DND-41 (cell line): ENCODE measurements at regions not wholly inside any gene's neighbourhood (a gene's known extent, or its start where the extent isn't known, plus 50 kb on each side); places are given as distances from the start of the nearest gene placed in this dataset.

ENCODE experiments used
- ATAC-seq: fragments of 200-7000 bp; cut with Tn5 transposase; 3 replicates; pipeline ENCODE4 v1.9.1; 2021; ENCODE audit warnings: low read depth; ENCODE audit not compliant: insufficient read depth
- DNase-seq: peaks from one replicate; pipeline ENCODE4 v3.0.0-alpha.2; 2020
- H2AFZ ChIP-seq: 2 replicates; pipeline ENCODE4 v1.6.0; 2012; ENCODE audit warnings: low read depth, low read length
- H3K27ac ChIP-seq: 2 replicates; pipeline ENCODE4 v1.5.1; 2012; ENCODE audit warnings: low read length, inconsistent platforms
- H3K27me3 ChIP-seq: fragments of 200-600 bp; sonication (generic); 2 replicates; pipeline ENCODE4 v1.6.0; 2012; ENCODE audit warnings: low read length, mild to moderate bottlenecking, inconsistent platforms; ENCODE audit not compliant: insufficient read depth, poor library complexity
- H3K36me3 ChIP-seq: 2 replicates; pipeline ENCODE4 v1.5.1; 2012; ENCODE audit warnings: low read length, inconsistent platforms; ENCODE audit not compliant: insufficient read depth
- H3K4me1 ChIP-seq: 2 replicates; pipeline ENCODE4 v1.5.1; 2012; ENCODE audit warnings: mild to moderate bottlenecking, low read length; ENCODE audit not compliant: insufficient read depth
- H3K4me2 ChIP-seq: 2 replicates; pipeline ENCODE4 v1.6.0; 2012; ENCODE audit warnings: mild to moderate bottlenecking, moderate library complexity, low read length, inconsistent platforms; ENCODE audit not compliant: insufficient read depth
- H3K4me3 ChIP-seq, 2 experiments: fragments of 200-600 bp in 1 of 2; shearing (Covaris generic) in 1 of 2; 2 replicates each; pipeline ENCODE4 v1.5.1; 2012 to 2016; ENCODE audit warnings: inconsistent platforms in 2 of 2, low read length in 2 of 2, mild to moderate bottlenecking in 2 of 2, low read depth in 1 of 2, moderate library complexity in 1 of 2
- H3K79me2 ChIP-seq: 2 replicates; pipeline ENCODE4 v1.6.0; 2012; ENCODE audit warnings: low read length, inconsistent platforms; ENCODE audit not compliant: insufficient read depth
- H3K9ac ChIP-seq: 2 replicates; pipeline ENCODE4 v1.6.0; 2012; ENCODE audit warnings: low read depth, mild to moderate bottlenecking, inconsistent platforms, low read length, moderate library complexity
- H3K9me3 ChIP-seq: 2 replicates; pipeline ENCODE4 v1.5.1; 2012; ENCODE audit warnings: low read length, moderate library complexity, mild to moderate bottlenecking, inconsistent platforms; ENCODE audit not compliant: insufficient read depth, severe bottlenecking
- H4K20me1 ChIP-seq: 2 replicates; pipeline ENCODE4 v1.6.0; 2012; ENCODE audit warnings: low read length; ENCODE audit not compliant: insufficient read depth
- CTCF ChIP-seq: IDR thresholded peaks from 2 replicates; pipeline ENCODE4 v1.5.1; 2012; ENCODE audit warnings: borderline replicate concordance, low read length, moderate library complexity, mild to moderate bottlenecking; ENCODE audit not compliant: poor library complexity, severe bottlenecking; ENCODE audit errors: extremely low read depth
- EZH2 ChIP-seq: IDR thresholded peaks from 3 replicates; pipeline ENCODE4 v1.6.1; 2012; ENCODE audit warnings: borderline replicate concordance, low read depth, mild to moderate bottlenecking, moderate library complexity, low read length, inconsistent platforms; ENCODE audit not compliant: severe bottlenecking

GRCh38 chr17:14488958-14489550, 188.2 kb downstream of the HS3ST3B1 start:
- DNase-seq (no peak), ATAC-seq (no peak)
- Histone ChIP-seq H2AFZ (no peak overlapping the region), H3K79me2 (no peaks in the 10 kb centered on the region), H3K9me3 (no peaks in the 10 kb centered on the region), H3K36me3 (no peaks in the 10 kb centered on the region), H4K20me1 (no peaks in the 10 kb centered on the region), H3K4me1 (no peaks in the 10 kb centered on the region), H3K9ac (no peak overlapping the region), H3K27ac (no peak overlapping the region), H3K4me2 (no peak overlapping the region), H3K4me3 (no peak overlapping the region), H3K27me3 (no peaks in the 10 kb centered on the region)
- TF ChIP-seq EZH2 (no peak), CTCF (no peak)

- H3K79me2 ChIP-seq = no peaks in the 10 kb centered on the region
- no peaks in the 10 kb centered on the region for H3K9me3 ChIP-seq
- no peaks in the 10 kb centered on the region for H3K27me3 ChIP-seq
- H3K36me3 ChIP-seq = no peaks in the 10 kb centered on the region
- no peak for TF ChIP-seq CTCF
- TF ChIP-seq EZH2 = no peak
- no peak overlapping the region for H3K4me2 ChIP-seq
- no peak overlapping the region for H3K27ac ChIP-seq
- H3K9ac ChIP-seq = no peak overlapping the region
- no peaks in the 10 kb centered on the region for H4K20me1 ChIP-seq
- H2AFZ ChIP-seq = no peak overlapping the region
- no peak overlapping the region for H3K4me3 ChIP-seq
- no peaks in the 10 kb centered on the region for H3K4me1 ChIP-seq
- ATAC-seq (no peak), DNase-seq (no peak)
Observed at GRCh38 chr17:14487068-14487467, 186.2 kb downstream of the HS3ST3B1 start.

GRCh38 chr17:14482715-14483114, 181.8 kb downstream of the HS3ST3B1 start:
- H2AFZ ChIP-seq = no peak overlapping the region
- H3K36me3 ChIP-seq = no peaks in the 10 kb centered on the region
- no peaks in the 10 kb centered on the region for H3K27me3 ChIP-seq
- H3K4me3 ChIP-seq = no peak overlapping the region
- H3K4me1 ChIP-seq = no peaks in the 10 kb centered on the region
- H4K20me1 ChIP-seq = no peaks in the 10 kb centered on the region
- DNase-seq (no peak), ATAC-seq (no peak)
- no peak overlapping the region for H3K4me2 ChIP-seq
- no peaks in the 10 kb centered on the region for H3K9me3 ChIP-seq
- H3K9ac ChIP-seq = no peak overlapping the region
- no peaks in the 10 kb centered on the region for H3K79me2 ChIP-seq
- TF ChIP-seq CTCF = no peak
- TF ChIP-seq EZH2 = no peak
- no peak overlapping the region for H3K27ac ChIP-seq
